ENCODE measurements at regions not wholly inside any gene's neighbourhood (a gene's known extent, or its start where the extent isn't known, plus 50 kb on each side); places are given as distances from the start of the nearest gene placed in this dataset.

DNA sequence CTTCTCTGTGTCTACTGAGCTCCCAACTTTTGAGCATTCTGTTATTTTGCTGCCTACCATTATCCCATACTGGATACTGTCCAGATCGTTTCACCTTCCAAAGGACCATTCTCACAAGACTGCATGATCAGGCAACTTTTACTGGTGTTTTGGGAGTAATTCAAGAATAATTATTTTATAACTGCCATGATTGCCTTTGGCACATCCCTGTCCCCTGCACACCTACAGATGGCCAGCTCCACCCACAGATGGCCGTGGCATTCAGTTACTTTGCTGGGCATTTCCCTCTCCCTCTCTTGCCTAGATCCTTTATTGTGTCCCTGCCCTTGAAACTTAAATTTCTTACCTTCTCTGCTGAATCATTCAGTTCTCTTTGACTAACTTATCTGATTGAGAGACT lies 263.9 kb downstream of the DIPK2A start:
- no peak for DNase-seq

GRCh38 chr3:144237351-144237750 lies 265.7 kb downstream of the DIPK2A start:
- DNase-seq, result peak; percentile 23

DNA sequence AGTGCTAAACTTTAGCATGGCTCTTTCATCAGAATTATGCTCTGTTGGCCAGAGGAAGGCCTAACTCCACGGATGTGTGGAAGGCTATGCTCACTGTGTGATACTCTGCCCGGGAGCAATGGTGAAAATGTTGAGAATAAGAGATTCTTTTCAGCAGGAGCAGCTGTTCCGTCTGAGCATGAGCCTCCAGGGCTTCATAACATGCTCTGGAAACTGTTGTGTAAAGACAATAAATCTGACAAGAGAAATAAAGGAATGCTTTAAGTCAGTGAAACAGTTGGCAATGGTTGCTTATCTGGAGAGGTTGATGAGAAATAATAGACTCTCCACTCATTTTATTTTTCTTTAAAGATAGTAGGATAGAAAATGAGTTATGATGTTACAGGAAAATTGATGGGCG lies 269.8 kb downstream of the DIPK2A start:
- DNase-seq, result no peak

- no peak for DNase-seq
Measured at GRCh38 chr3:144242747-144243146, 271.1 kb downstream of the DIPK2A start.

- DNase-seq, result no peak
Measured at GRCh38 chr3:144244662-144245061, 273.0 kb downstream of the DIPK2A start.

DNA sequence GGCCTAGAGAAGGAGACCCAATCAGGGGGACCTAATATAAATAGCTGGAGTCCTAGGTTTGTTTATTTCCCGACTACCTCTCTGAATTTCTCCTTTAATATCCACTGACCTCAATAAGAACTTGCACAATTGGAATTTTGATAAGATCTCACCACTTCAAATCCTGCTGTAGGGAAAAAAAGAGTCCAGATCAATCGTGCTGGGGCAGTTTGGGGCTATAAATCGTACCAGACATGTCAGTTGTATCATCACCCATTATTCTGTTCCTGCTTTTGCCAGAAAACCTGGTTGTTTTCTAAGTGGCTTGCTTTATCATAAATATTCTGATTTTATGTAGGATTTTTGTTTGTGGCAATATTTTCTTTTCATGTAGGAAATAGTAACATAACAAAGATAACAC lies 281.3 kb downstream of the DIPK2A start:
- no peak for DNase-seq

DNA sequence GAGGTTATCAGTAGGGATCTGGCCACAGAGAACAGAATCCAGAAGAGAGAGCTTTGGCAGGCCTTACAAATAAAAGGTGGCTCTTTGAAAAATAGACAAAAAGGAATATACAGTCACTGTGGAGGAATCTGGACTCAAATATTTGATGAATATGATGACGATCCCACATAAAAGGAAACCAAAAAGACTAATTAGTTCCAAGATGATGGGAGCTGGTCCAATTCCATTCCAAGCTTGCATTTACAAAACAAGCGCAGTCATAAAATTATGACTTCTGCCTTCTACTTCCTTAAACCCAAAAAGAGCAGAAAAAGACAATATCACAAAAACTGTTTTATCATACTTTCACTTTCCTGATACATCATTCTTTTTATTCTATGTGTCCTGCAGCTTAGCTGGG lies 285.8 kb downstream of the DIPK2A start:
- no peak for DNase-seq

- no peak for DNase-seq
Measured at GRCh38 chr3:144259267-144259666, 287.6 kb downstream of the DIPK2A start.

GRCh38 chr3:144263706-144264105 lies 292.1 kb downstream of the DIPK2A start:
- no peak for DNase-seq

GRCh38 chr3:144264350-144264749 lies 292.7 kb downstream of the DIPK2A start:
- DNase-seq, result no peak

DNA sequence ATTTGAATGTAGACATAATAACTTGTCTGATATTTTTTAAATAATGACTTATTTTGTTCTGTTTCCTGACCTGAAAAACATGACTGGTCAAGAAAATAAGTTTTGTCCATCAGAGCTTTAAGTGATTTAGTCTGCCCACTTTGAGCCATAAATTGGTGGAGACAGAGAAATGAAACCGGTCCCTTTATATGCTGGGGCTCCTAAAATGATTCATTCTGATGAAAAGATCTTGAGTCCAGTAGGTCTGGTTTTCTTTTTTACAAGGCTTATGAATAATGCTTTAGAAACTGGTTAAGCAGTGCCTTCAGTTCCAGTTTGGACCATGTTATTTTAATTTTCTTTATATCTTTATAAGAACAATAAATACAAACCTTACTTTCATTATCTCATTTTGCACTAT lies 293.2 kb downstream of the DIPK2A start:
- DNase-seq, result no peak

DNA sequence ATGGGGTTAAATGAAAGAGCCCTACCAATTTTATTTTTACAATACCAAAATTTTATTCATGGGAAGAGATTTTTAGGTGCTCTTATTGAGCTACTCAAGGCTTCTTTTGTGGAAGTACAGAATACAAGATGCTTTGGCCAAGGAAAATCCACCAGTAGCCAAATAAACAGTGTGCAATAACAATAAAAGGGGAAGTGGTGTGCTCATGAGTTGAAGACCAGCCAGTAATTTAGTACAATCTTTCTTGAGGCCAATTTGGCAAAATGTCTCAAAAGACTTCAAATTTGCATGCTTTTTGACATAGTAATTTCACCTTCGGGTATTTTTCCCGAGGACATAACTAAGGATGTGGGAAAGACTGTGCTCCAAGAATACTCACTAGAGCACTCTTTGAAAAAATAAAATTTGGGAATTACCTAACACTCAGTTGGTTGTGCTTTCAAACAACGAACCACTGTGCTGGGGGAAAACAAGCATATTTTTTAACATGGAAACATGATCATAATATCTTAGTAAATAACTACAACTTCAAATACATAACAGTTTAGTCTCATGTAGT lies 294.0 kb downstream of the DIPK2A start:
- DNase-seq, result no peak

DNA sequence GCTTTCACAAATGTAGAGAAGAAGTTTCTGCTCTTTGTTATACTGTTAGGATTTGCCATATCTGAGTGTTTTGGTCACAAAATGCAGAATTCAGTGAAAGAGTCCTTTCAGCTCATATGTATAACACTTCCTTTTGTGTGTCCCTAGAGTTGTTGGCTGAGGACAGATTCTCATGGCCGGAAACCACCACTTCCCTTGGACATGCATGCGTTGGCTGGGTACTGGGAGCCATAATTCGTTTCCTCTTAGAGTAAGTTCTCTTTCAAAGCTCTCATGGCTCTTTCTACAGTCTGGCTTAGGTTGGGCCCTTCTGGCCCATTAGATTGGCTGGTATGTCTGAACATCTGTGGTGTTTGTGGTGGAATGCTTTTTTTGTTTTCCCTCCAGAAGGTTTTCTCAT lies 298.5 kb downstream of the DIPK2A start:
- DNase-seq, result no peak

DNA sequence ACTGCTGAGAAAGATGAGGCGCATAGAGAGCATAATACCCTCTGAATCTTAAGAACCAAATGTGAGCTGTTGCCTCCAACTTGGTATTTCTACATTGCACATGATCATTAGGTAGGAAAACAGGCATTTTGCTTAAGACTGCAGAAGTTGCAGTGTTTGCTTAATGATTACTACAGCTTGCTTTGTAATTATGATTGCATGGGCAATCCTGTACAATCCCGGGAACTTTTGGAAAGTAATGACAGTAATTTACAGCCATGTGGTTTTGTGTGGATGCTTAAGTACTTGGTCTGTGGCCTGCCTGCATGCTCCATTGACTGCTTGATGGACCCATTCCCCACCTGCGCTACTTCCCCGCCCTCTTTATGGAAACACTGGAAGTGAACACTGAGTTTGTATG lies 301.1 kb downstream of the DIPK2A start:
- DNase-seq, result no peak

DNA sequence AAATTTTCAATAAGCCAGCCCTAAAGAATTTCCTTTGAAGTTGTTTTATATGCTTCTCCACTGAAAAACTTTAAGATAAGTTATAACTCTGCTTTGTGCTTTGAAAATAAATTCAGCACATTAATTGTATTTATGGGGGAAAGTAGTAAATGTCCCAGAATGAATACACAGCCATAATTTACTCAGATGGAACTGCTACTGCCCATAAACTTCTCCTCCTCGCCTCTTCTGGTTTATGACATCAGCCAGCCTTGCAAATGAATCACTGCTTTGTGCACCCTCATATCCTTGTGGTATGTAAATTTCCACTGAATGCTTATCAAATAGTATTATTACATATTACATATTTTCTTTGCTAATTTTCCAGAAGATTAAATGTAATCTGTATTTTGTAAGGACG lies 302.0 kb downstream of the DIPK2A start:
- DNase-seq, result no peak

DNA sequence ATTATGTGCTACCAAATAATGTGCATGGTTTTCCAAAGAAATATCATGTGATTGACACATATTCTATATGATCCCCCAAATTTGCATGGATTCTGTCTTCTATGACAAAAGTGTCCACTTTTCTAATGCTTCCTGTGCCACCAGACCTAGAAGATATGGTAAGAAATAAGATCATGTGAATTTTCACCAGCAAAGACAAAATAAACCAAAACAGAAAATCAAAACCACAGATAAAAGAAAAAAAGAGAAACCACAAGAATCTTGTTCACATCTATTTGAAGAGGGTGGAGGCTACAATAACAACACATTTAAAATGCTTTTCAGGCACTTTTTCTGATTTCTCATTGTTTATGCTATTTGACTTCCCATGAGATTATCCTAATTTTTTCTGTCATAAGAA lies 303.4 kb downstream of the DIPK2A start:
- DNase-seq, result no peak

GRCh38 chr3:144282313-144282712 lies 310.7 kb downstream of the DIPK2A start:
- DNase-seq, result no peak

- DNase-seq, result no peak
Measured at GRCh38 chr3:144286235-144286910, 314.8 kb downstream of the DIPK2A start.

- DNase-seq, result no peak
Measured at GRCh38 chr3:144287001-144287400, 315.4 kb downstream of the DIPK2A start.

DNA sequence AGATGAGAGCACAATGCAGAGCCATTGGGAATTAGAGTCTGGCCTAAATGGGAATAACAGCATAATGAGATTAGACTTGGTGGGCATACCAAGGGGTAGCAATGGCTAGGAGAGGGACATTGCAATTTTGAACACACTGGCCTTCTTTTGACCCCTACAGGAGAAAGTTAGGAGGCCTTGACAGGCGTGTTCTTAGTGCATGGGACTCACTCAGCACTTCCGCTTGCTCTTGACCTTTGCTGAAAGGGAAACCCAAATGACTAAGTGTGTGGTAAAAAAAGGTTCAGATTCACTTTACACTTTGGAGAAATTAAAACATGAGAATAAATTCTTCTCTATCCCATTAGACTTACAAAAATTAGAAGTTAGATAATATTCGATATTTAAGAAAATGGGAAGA lies 317.4 kb downstream of the DIPK2A start:
- DNase-seq, result no peak

- no peak for DNase-seq
Measured at GRCh38 chr3:144294659-144295538, 323.3 kb downstream of the DIPK2A start.

DNA sequence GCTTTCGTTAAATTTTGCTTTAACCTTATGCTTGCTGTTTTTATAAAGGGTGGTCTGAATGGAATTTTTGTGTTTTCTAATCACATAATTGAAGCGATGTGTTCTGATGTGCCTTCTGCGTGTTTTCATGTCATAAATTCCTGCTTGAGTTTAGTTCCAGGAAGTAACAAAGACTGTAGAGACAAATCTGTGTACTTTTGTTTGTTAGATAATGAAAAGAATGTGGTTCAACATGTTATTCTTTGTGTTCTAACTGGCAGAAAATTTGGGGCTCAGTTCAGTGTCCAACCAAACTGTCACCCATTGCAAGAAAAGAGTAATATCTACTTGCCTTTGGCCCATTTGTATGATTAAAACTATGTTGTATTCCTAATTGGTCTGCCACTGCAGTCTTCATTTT lies 324.0 kb downstream of the DIPK2A start:
- DNase-seq, result no peak

DNA sequence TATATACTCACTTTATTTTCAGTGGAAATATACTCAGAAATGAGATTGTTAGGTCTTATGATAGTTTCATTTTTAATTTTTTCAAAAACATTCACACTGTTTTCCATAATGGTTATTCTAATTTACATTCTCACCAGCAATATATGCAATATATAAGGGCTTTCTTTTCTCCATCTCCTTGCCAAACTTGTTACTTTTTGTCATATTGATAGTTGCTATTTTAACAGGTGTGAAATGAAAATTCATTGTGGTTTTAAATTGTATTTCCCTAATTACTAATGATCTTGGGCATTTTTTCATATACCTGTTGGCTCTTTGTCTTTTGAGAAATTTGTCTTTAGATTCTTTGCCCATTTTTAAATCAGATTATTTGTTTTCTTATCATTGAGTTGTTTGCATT lies 325.2 kb downstream of the DIPK2A start:
- no peak for DNase-seq

DNA sequence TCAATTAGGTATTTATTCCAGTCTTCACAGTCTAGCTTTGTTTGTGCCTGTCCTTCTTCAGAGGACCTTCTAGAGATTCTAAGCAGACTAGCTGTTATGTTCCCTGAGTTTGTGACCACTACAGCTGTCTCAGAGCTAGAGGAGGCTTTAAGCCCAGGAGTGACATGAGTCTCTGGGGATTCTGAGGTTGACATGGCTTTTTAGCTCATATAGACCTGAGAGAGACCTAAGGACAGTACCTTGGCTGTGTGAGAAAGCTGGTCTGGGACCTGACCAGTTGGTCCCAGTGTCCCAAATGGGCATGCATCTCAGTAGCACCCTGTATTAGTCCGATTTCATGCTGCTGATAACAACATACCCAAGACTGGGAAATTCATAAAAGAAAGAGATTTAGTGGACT lies 330.2 kb downstream of the DIPK2A start:
- DNase-seq, result no peak
